Peyer's patch (tissue), 4 donors: ENCODE measurements at regions not wholly inside any gene's neighbourhood (a gene's known extent, or its start where the extent isn't known, plus 50 kb on each side); places are given as distances from the start of the nearest gene placed in this dataset.

Experiments used
- CTCF ChIP-seq, 6 experiments: fragments of 450-650 bp in 4 of 6; fragments of 200-600 bp in 2 of 6; sonication (generic) in 1 of 6; IDR thresholded peaks; one replicate each; pipeline ENCODE4 v1.5.1; 2017 to 2019; ENCODE audit warnings: antibody characterized with exemption in 6 of 6, mild to moderate bottlenecking in 3 of 6, moderate library complexity in 1 of 6
- POLR2A ChIP-seq, 2 donors: fragments of 450-650 bp; IDR thresholded peaks; one replicate each; pipeline ENCODE4 v1.5.1; 2017; ENCODE audit warnings: antibody characterized with exemption in 2 of 2, mild to moderate bottlenecking in 2 of 2, moderate library complexity in 2 of 2

GRCh38 chrX:30995705-30996104, 76.1 kb downstream of the FTHL17 start:
- no peak for TF ChIP-seq CTCF (IDR thresholded peaks at IDR 0.05)
- TF ChIP-seq POLR2A (IDR thresholded peaks at IDR 0.05), result no peak
